GM06990 (cell line): ENCODE measurements at regions not wholly inside any gene's neighbourhood (a gene's known extent, or its start where the extent isn't known, plus 50 kb on each side); places are given as distances from the start of the nearest gene placed in this dataset.
A peak's percentile ranks its signal among the peaks of the same experiment; 100 is the strongest.

ENCODE experiments used
- DNase-seq: peaks from one replicate; pipeline ENCODE4 v3.0.0-alpha.2; 2011; ENCODE audit not compliant: insufficient read length; ENCODE audit errors: extremely low read depth
- H3K27me3 ChIP-seq: replicated peaks from 2 replicates; pipeline ENCODE4 v1.6.0; 2011; ENCODE audit warnings: low read length; ENCODE audit not compliant: control insufficient read depth, insufficient read depth
- H3K36me3 ChIP-seq: 2 replicates; pipeline ENCODE4 v1.5.1; 2011; ENCODE audit warnings: low read length; ENCODE audit not compliant: control insufficient read depth, insufficient read depth
- H3K4me3 ChIP-seq: replicated peaks from 2 replicates; pipeline ENCODE4 v1.5.1; 2011; ENCODE audit warnings: low read depth, mild to moderate bottlenecking, control low read depth, low read length
- CTCF ChIP-seq: IDR thresholded peaks from 2 replicates; pipeline ENCODE4 v1.5.1; 2011; ENCODE audit warnings: low read length, control low read depth, mild to moderate bottlenecking, inconsistent platforms; ENCODE audit not compliant: insufficient read depth, poor library complexity, severe bottlenecking

DNA sequence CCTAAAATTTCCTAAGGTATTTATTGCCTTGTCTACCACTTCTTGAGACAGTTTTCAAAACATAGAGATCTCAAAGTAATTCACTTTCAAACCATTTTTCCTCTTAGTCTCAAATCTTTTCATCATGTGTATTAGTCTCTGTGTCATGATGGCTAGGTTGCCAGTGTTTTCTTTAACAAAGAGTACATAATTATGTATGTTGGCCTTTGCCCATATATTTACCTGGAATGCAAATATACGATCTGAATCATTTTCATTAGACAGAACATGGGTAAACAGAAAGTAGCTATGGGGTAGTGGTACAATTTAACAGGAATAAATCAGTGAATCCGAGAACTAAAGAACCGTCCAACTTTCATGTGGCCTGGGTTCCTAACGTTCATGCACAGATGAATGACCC is 852.1 kb upstream of the MBL2 start:
- no peak overlapping the region for H3K4me3 ChIP-seq
- DNase-seq, result no peak
- H3K27me3 ChIP-seq, result no peaks in the 10 kb centered on the region
- TF ChIP-seq CTCF, result no peak
- H3K36me3 ChIP-seq, result no peaks in the 10 kb centered on the region

- Histone ChIP-seq H3K4me3 (no peak overlapping the region), H3K36me3 (no peaks in the 10 kb centered on the region), H3K27me3 (no peaks in the 10 kb centered on the region)
- DNase-seq, result no peak
- TF ChIP-seq CTCF, result no peak
These were observed 849.6 kb upstream of the MBL2 start for GRCh38 chr10:53622201-53622600.

- H3K36me3 ChIP-seq, result no peaks in the 10 kb centered on the region
- no peaks in the 10 kb centered on the region for H3K27me3 ChIP-seq
- no peak overlapping the region for H3K4me3 ChIP-seq
- TF ChIP-seq CTCF, result no peak
- no peak for DNase-seq
These were observed 847.1 kb upstream of the MBL2 start for GRCh38 chr10:53619671-53620070.

DNA sequence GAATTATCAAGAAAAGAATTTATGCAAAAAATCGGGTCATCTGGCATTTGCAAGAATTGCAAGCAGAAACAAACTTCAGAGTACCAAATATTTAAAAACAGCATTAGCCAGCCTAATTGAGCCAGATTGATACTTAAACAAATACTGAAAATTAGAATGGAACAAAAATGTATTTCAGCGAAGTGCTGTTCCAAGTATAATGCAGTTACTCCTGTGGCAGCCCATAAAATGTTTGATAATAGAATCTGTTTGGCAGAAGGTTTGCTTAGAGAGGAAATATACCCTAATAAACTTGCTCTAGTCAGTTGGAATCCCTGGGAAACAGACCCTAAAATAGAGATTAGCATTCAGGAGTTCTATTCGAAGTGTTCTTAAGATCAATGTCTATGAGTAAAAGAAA is 835.1 kb upstream of the MBL2 start:
- no peak for TF ChIP-seq CTCF
- no peaks in the 10 kb centered on the region for H3K27me3 ChIP-seq
- H3K4me3 ChIP-seq, result no peak overlapping the region
- DNase-seq, result no peak
- no peaks in the 10 kb centered on the region for H3K36me3 ChIP-seq

DNA sequence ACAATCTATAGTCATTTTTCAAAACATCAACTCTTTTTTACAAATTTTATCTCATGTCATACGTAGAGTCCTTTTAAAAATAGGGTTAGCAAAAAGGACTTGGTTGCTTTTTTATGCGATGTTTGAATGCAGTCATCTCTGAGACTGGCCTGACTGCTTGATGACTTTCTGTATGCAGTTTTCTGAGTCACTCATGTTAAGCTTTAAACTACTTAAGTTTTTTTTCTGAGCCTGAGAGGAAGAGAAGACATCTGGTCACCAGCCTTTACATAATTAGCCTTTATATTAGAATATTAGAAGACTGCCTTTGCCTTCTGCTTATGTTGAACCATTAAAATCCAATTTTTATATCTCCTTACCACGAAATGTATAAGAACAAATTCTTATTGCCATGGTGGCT is 834.4 kb upstream of the MBL2 start:
- Histone ChIP-seq H3K36me3 (no peaks in the 10 kb centered on the region), H3K4me3 (no peak overlapping the region), H3K27me3 (no peaks in the 10 kb centered on the region)
- no peak for TF ChIP-seq CTCF
- DNase-seq, result no peak

DNA sequence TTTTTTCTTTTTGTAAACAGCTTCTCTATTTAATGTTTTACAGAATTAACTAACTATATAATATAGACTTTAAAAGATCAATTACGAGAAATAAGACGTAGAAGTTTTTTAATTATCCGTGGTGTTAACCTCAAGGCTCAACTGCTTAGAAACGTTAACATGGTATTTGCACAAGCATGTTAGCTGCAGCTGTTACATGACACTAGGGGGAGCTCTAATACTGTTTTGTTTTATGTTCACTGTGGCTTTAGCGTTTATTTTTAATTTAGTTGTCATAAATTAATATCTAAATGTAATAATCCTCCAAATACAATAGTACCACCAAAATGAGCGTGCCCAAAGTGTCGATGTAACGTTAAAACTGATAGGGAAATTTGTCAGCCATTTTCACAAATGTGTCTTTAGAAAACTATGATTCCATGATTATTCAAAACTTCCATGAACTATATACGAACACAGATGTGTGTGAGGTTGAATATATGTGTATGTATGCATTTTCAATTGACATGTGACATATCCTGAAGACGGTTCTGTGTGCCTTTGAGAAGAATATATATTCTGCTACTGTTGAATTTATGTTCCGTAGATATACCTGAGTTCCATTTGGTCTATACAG is 828.8 kb upstream of the MBL2 start:
- peak; percentile 84 for TF ChIP-seq CTCF
- Histone ChIP-seq H3K4me3 (no peak overlapping the region), H3K27me3 (no peaks in the 10 kb centered on the region), H3K36me3 (no peaks in the 10 kb centered on the region)
- no peak for DNase-seq
